ENCODE measurements at regions not wholly inside any gene's neighbourhood (a gene's known extent, or its start where the extent isn't known, plus 50 kb on each side); places are given as distances from the start of the nearest gene placed in this dataset.

DNA sequence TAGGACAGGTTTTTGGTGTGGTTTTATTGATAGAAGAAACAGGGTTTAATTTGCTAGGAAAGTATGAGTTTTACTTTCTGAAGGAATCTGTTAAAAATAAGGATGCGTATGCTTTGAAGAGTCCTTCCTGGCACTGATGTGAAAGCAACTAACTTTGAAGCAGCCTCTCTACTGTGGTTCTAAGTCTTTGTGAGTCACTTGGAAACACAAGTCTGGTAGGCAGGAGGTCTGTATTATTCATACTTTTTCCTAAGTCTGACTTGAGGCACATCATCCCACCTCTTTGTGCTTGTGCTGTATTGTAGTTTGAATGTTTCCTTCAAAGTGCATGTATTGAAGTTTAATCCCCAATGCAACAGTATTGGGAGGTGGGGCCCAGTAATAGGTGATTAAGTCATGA, 129.0 kb downstream of the TAF11L14 start:
- no peak for DNase-seq

DNA sequence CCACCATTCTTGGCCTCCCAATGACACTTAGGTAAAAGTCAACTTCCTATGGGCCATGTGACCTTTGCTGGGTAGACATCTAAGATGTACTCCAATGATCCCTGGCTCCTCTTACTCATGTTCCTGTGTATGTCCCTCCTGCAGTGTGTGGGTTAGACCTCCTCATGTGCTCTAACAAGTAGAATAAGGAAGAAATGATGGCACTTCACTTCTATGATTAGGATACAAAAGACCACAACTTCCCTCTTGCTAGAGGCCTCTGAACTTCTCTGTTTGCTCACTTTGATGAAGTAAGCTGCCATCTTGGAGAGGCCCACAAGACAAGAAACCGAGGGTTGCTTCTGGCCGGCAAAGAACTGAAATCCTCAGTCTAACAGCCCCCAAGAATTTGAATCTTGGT, 131.8 kb downstream of the TAF11L14 start:
- no peak for DNase-seq

- DNase-seq: no peak
Measured at GRCh38 chr5:17769277-17769676, 135.0 kb downstream of the TAF11L14 start.

DNA sequence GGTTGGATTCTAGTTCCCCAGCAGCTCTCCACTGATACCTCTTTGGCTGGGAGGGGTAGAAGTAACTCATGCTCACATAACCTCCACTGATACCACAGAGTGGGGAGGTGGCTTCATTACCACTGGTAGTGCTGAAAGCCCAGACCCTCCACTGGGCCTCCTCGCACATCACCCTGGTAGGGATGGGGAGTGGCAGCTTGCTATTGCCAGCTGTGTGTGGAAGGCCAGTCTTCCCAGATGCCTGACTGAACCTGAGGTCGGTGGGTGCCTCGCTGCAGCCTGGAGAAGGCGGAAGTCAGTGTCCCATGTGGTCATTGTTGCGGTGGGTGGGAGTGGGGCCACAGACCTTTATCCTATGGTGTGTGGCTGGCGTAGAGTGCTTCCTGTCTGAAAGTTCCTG, 138.0 kb downstream of the TAF11L14 start:
- no peak for DNase-seq

DNA sequence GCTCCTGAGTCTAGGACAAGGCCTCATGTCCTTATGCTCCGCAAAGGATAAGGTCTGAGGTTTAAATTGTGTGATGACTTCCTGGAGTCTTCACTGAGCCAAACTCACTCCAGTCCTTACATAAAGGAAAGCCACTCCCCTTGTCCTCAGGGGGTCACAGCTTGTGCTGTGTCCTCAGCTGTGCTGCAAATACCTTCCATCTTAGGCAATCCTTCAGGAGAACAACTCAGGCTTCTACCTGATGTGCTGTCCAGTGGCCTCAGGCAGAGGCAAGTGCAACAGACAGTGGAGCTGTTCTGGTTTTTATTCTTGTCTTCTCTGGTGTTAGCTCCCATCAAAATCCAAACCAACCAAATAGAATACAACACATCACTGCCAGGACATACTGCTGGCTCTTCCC, 151.5 kb downstream of the TAF11L14 start:
- DNase-seq: no peak

DNA sequence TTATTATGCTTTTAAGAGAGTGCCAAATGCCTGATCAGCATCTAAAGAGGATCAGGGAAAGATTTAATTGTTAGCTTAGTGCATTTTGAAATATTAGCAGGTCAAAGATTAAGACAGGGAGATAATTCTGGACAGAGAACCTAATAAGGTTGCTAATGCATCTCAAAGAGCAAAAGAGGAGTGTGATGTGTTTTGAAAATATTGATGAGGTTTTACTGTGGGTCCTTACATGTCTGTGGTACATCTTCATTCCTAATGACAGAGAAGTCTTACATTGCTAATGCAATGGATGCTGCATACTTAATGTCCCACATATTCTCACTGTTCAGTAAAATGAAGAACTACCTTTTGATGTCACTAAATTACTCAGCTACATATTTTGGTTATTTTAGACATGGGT, 154.1 kb downstream of the TAF11L14 start:
- no peak for DNase-seq

- DNase-seq: no peak
Measured at GRCh38 chr5:17794201-17794600, 159.9 kb downstream of the TAF11L14 start.

GRCh38 chr5:17794815-17795214, 160.6 kb downstream of the TAF11L14 start:
- DNase-seq: no peak

- DNase-seq: no peak
Measured at GRCh38 chr5:17796142-17796541, 161.9 kb downstream of the TAF11L14 start.

DNA sequence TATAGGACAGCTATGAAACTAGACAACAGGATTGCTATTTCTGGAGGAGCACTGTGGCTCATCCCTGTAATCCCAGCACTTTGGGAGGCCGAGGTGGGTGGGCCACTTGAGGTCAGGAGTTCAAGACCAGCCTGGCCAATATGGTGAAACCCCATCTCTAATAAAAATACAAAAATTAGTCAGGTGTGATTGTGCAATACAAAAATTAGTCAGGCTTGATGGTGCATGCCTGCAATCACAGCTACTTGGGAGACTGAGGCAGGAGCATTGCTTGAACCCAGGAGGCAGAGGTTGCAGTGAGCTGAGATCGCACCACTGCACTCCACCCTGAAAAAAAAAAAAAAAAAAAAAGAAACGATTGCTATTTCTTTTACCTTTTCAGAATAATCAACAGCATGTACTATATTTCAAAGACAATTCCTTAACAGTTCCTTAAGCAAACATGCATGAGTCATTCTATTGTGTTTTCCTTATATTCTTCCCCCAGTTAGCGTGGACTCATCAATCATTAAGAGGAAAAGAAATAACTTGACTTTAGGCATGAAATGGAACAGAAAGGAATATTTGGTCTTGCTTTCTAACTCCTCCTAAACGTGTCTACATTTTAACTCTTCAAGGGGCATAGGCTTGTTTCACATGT, 162.6 kb downstream of the TAF11L14 start:
- no peak for DNase-seq

GRCh38 chr5:17799521-17799920, 165.3 kb downstream of the TAF11L14 start:
- no peak for DNase-seq

DNA sequence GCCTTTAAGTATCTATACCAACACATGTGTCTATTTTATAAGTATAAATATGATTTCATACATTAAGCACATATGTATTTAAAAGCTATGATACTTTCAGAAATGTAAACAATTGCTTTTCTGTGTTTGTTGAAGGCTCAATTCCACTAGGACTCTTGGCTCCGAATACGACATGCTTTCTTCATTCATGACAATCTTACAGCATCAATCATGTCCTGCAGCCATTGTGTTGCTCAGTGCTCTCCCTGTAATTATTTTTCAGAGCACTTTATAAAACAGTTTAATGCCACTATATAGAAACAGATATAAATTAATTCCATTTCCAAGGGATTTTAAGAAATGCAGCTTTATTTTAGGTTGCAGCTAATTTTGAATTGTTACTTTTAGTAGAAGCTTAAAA, 167.3 kb downstream of the TAF11L14 start:
- DNase-seq: no peak

DNA sequence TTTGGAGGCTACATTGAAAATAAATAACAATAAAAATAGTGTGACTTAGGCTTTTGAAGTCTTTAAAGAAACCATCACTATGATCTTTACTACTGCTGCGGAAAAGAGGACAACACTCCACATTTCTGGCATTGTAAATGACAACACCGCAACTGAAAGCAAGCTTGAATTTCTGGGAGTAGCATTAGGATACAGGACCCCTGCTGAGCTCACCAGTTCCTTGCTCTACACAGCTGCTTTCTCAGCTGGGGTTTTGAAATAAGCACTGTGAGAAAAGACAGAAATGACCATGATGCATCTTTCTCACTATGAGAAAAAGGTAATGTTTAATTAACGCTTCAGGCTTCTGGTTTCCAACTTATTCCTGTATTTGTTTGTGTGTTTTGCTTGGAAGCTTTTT, 168.0 kb downstream of the TAF11L14 start:
- DNase-seq: no peak

DNA sequence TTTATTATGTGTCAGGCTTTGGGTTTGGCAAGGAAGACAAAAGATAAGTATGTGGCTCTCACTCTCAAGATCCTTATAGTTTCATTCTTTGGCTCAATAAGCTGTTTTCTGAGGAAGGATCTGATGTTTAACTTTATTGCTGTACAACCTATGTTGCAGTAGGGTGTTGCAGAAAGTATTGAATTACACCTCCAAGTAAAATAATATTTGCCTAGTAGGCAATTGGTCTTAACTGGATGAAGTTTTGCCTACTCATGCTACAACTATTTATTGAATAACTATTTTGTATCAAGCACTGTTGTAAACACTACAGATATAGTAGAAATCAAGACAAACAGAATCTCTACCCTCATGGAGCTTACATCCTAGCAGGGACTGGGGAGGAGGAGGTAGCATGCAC, 169.7 kb downstream of the TAF11L14 start:
- no peak for DNase-seq

DNA sequence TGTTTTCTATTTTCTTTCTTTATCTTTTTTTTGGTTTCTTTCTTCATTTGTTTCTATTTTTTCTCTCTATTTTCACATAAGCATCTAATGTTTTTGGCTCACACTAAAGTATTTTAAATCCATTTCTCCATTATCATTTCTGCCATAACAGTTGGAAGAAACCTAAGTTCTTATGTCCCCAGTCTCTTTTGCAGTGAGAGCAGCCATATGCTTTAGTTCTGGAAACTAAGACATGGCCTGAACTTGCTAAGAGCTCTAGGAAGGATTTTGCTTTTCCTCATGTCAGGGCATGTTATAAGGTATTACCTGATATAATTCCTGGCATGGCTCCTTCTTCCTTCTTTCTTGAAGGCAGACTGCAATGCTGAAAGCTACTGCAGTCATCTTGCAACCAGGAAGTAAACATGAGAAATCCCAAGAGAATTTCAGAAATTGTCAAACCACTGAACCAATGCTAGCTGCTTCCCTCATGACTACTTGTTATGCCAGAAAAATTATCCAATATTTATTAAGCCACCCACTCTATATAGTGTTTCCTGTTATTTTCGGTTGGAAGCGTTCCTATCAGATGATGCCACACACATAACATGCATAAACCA, 171.1 kb downstream of the TAF11L14 start:
- no peak for DNase-seq

DNA sequence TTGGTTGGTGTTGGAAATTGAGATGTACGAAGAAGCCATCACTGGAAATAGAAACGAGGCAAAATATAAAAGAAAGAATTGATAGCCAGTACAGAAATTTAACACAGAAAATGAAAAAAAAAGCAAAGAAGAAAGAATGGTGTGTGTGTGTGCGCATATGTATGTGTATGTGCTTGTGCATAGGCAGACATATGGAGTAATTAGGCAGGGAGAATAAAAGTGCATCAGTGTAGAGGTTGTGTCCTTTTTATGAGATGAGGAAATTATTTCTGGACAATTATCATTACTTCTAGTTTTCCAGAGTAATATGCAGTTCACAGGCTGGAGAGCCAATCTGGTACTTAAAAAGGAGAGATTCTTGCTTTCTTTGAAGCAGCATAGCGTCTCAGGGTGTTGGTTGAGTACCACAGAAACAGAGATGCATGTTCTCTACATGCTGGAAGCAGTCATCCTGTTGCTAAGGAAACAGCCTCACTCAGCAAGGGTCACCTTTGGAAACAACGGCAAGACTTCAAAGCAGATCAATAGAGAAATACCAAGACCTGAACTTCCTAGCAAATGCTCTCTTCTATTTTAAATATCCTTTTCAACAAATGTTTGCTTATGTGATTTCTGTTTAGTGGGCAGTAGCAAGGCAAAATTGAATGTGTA, 172.7 kb downstream of the TAF11L14 start:
- DNase-seq: no peak

DNA sequence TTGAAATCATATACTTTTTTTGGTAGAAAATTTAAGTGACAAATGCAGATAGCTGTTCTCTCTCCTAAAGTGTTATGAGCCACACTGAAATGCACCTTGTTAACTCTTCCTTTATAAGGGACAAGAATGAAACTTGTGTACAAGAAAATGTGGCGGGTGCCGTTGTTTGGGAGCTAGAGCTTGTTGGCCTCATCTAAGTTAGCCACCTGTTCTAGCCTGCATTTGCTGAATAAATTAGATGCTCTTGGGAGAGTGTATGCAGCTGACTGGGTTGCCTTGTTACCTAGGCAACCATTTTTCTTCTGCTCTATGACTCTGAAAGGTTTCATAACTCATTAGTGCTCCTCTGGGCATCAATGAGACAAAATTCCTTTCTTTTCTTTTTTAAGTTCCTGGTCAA, 174.3 kb downstream of the TAF11L14 start:
- DNase-seq: no peak

GRCh38 chr5:17810734-17811133, 176.5 kb downstream of the TAF11L14 start:
- DNase-seq: no peak

DNA sequence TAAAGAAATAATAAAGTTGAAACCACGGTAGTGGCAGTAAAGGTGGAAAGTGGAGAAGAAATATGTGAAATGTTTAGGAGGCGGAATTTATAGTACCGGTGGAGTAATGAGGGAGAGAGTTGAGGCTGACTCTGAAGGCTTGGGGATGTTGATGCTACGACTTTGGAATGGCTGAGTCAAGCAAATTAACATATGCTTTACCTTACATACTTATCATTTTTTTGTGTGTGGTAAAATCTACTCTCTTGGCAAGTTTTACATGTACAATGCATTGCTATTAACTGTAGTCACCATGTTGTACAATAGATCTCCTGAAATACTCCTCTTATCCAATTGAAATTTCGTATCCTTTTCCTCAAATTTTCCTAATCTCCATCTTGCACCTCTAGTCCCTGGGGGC, 179.0 kb downstream of the TAF11L14 start:
- no peak for DNase-seq

DNA sequence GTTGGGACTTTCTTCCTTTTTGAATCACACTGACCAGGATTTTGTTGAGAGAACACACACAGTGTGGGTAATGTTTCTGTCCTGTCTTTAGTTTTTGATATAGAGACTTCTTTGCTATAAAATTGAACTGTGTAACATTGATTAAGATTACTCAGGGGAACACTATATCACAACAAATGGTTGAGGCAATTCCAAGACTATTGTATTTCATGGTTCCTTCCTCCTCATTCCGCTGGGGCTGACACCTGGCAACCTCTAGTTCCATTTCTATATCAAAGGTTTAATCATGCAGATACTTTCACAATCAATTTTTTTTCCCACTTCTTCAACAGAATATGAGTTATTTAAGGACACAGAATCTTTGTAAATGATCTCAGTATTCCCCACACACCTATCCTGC, 182.2 kb downstream of the TAF11L14 start:
- DNase-seq: no peak

DNA sequence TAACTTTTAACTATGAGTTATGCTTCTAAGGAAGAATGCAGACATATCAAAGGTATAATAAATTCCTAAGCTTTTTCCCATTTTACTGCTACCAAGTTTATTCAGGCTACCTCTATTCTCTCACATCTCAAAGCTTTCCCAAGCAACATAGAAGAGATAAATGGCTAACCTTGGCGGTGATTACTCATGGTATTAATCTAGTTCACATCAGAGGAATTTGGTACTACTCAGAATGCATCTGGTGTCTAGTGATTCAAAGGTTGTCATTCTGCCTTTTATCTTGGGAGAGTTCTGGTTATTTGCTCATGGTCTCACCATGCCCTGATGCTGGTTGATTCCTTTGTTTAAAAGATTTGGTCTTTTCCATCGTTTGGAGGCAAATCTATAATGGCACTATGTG, 182.7 kb downstream of the TAF11L14 start:
- no peak for DNase-seq

GRCh38 chr5:17817990-17818389, 183.7 kb downstream of the TAF11L14 start:
- DNase-seq: no peak

DNA sequence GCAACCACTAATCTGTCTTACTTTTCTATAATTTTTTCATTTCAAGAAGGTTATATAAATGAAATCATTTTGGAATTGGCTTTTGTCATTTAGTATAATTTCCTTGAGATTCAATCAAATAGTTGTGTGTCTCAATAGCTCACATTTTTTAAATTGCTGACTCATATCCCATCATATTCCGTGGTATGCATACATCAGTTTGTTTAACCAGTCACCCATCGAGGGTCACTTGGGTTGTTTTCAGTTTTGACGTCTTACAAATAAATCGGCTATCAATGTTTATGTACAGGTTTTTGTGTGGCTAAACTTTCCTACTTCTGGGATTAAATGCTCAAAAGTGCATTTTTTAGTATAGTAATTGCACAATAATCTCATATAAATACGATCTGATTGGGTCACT, 185.5 kb downstream of the TAF11L14 start:
- no peak for DNase-seq

- no peak for DNase-seq
Measured at GRCh38 chr5:17828681-17829080, 194.4 kb downstream of the TAF11L14 start.

GRCh38 chr5:17829456-17829855, 195.2 kb downstream of the TAF11L14 start:
- DNase-seq: no peak

Measured in CD4-positive, alpha-beta T cell treated with Interleukin-4 for 1 hour (primary cell).